Spleen (tissue), 7 donors: ENCODE measurements at regions not wholly inside any gene's neighbourhood (a gene's known extent, or its start where the extent isn't known, plus 50 kb on each side); places are given as distances from the start of the nearest gene placed in this dataset.

ENCODE experiments used
- CTCF ChIP-seq, 11 experiments: fragments of 200-600 bp in 7 of 11; fragments of 450-650 bp in 4 of 11; sonication (generic) in 4 of 11; IDR thresholded peaks in 8 of 11; conservative IDR thresholded peaks in 3 of 11; 1 replicate in 7 of 11; 2 replicates in 4 of 11; pipeline versions ENCODE4 v1.4.0 to v1.8.0; 2016 to 2021; ENCODE audit warnings: antibody characterized with exemption in 11 of 11, inconsistent platforms in 4 of 11, mild to moderate bottlenecking in 1 of 11
- POLR2A ChIP-seq, 3 donors: fragments of 450-650 bp; IDR thresholded peaks; one replicate each; pipeline ENCODE4 v1.5.1; 2017; ENCODE audit warnings: antibody characterized with exemption in 3 of 3, mild to moderate bottlenecking in 1 of 3
- POLR2AphosphoS5 ChIP-seq, 3 donors: sonication (generic); formaldehyde crosslinking; IDR thresholded peaks; one replicate each; pipeline ENCODE4 v1.5.1; 2017; ENCODE audit warnings: antibody characterized with exemption in 3 of 3
- donor health status: DM: no; HTN: no; CAD: no; lungs with moderate emphysema.
- donor health status: DM: no; HTN: no; CAD: no.
- donor health status: DM: no; HTN: no; CAD: no.

- TF ChIP-seq POLR2A (IDR thresholded peaks at IDR 0.05): no peak
- no peak for TF ChIP-seq CTCF (IDR thresholded peaks at IDR 0.05 in 8 of 11, conservative IDR thresholded peaks at IDR 0.05 in 3 of 11)
- TF ChIP-seq POLR2AphosphoS5 (IDR thresholded peaks at IDR 0.05): peak in 1 of 3 donors; percentile 11
Observed at GRCh38 chr16:86002178-86002900, 103.4 kb downstream of the IRF8 start.
